Activated T-cell treated with anti-CD3 and anti-CD28 coated beads for 4 hours (primary cell): ENCODE measurements at regions not wholly inside any gene's neighbourhood (a gene's known extent, or its start where the extent isn't known, plus 50 kb on each side); places are given as distances from the start of the nearest gene placed in this dataset.
"Not testable (repeated sequence)": the region's sequence is repeated elsewhere in the genome, so short reads cannot be mapped to it uniquely, and the experiment has no call there.

ENCODE experiments used
- DNase-seq: peaks from one replicate; pipeline ENCODE4 v3.0.0-alpha.2; 2020

DNA sequence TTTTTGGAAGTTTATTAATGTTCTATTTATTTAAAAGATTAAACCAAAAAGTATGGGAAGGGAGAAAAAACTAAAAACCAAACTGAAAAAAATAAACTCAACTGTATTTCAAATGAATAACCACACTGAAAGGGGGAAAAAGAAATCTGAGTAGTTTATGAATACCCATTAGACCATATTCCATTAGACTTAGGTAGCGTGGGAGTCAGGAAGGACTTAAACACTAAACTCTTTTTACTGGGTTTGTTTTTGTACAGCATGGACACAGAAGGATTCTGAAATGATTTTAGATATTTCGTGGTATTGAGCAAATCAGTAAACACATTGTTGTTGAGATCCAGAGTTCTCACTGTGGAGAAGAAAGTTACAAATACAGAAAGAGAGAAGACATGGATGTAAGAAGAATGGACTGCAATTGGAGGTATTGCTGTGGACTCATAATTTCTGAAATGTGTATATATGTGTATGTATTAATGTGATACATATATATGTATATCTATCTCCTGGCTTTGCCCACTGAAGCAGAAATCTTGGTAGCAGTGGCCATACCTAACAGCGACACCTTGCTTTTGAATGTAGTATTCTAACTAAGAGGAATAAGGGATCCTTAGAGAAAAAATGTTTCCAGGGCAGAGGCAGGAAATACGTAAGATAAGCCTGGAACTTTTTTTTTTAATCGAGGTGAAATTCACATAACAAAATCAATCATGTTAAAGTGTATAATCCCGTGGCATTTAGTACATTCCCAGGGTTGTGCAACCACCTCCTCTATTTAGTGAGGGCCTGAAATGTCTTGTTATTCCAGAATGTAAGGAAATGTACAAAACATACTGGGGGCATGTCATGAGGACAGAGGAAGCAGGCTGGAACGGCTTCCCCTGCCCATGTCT lies 228.8 kb downstream of the SMARCA2 start:
- no peak for DNase-seq

DNA sequence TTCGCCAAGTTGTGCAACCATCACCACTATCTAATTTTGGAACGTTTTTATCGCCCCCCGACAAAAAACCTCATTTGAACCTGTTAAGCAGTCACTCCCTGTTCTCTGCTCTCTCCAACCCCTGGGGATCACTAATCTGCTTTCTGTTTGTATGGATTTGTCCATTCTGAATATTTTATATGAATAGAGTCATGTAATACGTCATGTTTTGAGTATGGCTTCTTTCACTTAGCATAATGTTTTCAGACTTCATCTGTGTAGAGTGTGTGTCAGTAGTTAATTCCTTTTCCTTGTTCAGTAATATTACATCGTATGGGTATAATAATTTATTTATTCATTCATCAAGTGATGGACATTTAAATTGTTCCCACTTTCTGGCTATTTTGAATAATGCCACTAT lies 232.2 kb downstream of the SMARCA2 start:
- DNase-seq: no peak

DNA sequence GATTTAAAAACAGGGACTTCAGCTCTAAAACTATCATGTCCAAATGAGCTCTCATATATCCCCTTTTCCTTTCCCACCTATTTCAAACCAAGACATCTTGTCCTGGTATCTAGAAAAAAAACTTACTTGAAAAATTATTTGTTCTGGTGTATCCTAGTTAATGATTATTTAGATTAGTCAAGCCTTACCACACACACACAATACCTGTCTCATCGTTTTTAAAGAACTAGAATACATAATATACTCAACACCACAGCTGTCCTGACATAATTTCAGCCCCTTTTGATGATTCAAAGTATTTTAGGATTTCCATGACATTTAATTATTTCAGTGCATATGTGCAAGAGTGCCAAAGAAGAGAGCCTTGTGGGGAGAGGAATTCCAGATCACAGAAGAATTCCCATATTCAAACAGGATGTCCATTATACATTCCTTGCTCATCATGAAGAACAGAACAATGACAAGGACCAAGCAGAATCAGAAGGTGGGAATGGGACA lies 233.7 kb downstream of the SMARCA2 start:
- DNase-seq: no peak

DNA sequence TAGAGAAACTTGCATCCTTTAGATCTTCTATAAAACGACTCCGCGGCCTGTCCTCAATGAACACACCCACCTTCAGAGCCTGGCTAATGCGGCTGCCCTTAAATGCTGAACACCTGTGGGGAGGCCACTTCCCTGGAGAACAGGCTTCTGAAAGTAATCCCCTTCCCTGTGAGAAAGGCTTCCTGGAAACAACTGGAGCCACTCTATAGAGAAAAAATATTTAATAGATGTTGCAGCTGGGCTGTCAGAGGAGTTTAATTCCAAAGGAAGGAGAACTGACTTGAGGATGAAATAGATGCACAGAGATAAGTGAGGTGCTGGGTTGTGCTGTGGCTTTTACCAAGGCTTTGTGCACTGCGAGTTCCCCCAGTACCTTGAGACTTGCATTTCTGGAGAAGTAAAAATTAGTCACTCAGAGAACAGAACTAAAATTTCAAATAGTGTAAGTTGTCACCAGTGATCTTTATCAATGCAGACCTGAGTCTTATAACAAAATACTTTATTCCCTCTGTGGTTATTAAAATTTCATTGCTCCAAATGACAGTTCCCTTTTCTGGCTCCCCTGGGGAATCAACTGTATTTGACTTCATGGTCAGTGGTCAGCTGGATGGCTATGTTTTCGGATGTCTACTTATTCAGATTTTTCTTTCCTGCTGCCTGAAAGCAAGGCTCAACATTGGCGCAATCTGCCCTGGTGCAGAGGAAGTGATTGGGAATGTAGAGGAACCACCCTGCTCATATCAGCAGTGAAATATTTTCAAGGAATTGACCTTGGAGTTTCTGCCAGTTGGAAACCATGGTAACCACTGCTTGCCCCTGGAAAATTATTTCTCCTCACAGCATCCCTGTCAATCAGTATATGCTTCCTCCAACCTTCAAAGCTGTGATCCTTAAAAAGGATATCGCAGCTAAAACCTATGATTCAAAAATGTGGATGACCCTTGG lies 238.8 kb downstream of the SMARCA2 start:
- DNase-seq: no peak

DNA sequence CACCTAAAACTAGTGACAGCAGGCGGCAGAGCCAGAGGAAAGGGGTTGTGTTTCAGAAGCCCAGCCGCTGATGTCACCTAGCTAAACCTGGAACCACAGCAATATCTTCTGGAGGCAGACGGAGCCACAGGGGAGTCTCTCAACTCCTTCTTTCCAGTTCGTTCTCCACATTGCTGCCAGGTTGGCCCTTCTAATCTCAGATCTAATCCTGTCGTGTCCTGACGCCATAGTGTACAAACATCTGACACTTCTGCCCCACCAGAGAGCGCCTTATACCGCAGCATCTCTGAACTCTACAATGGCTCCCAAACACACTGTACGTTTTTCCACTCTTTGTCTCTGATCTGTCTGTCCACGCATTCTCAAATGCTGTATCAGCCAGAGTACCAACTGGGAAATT lies 240.0 kb downstream of the SMARCA2 start:
- DNase-seq: no peak

- no peak for DNase-seq
These were observed 242.2 kb downstream of the SMARCA2 start for GRCh38 chr9:2257248-2257929.

DNA sequence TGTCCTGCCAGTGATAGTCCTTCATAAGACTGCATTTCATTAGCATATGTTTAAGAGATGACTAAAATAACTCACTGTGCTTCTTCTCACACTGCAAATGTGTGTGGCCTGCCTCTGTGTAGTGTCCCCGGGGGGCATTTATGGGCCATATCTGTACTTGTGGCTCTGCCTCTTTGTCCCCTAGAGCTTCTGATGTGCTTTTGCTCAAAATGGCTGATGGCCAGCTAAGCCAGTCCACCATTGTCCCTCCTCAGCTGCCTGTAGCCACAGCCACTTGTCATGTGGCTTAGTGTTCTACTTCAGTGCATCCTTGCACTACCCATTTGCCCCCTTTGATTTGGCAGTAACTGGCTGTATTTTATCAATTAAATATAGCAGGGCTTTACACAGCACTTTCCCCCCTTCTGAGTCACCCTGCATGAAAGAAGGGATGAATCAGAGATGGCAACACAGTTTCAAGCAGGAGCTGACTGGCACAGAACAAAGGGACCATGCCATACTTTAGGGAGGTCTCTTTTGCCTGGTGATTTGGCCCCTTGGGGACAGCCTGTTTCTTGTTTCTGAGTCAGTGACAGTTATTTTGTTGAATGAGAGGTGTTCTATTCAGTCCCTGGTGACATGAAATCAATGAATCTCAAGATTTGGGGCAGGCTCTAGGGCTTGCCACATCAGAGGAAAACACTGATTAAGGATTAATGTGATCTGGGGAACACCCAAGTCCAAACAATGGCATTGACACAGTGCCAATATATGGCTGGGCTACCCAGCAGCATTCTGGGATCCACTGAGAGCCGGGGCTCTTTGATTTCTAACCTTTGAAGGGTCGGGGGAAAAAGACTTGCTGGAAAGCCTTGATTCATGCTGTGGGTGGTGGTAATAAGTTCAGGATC lies 245.5 kb downstream of the SMARCA2 start:
- DNase-seq: no peak

DNA sequence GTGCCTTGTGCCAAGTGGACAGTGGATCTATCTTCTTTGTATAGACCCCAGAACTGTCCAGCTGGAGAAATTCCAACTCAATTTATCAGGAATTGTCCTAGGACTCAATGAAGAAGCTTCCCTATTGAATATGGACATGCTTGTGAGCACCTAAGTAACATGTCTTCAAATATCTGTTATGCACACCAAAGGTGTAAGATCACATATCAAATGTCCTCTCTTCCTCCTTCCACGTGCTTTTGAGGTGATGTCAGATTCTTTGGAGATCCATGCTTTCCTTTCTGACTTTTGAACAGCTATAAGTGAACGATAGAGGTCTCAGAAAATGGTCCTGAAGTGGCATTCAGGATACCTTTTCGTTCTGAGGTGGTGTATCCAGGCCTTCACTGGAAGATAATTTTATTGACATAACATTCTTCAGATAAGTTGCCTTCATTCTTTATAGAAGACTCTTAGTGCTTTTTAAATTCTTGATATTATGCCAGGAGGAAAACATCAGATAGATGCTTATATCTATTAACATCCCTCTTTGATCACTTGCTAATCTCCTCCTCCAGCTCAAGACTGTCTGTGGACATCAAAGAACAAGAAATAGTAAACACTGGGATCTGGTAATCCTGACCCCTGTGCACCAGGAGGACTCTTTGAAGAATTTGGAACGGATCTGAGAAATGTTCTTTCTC lies 246.4 kb downstream of the SMARCA2 start:
- DNase-seq: no peak

DNA sequence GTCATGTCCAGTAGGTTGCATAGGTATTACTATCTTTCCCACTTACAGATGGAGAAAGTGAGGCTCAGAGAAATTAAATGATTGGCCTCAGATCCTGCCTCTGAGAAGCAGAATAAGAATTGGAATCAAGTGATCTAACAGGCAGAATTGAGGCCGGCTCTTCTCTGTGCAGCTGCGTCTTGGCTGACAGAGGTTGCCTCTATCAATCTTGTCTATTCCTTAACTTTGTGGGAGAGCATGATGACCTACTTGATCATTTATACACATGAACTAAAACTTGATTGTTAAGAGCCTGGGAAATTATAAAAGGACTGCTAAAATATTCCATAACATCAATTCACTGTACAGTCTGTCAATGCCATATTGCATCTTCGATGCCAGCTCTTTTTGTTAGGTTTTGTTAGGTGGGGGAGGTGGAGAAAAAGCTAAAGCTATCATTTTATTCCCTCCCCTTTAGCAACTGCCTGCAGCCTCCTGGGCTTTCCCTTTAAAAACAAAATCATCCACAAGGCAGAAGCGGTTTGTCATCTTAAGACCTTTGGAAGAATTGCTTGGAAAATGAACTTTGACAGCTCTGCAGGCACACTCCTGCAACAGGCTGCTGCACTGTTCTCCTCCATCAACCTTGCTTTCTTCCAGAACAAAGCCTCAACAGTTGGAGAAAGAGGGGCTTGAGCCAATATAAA lies 247.4 kb downstream of the SMARCA2 start:
- DNase-seq: no peak

GRCh38 chr9:2263111-2263510 lies 248.0 kb downstream of the SMARCA2 start:
- DNase-seq: no peak

- no peak for DNase-seq
These were observed 248.5 kb downstream of the SMARCA2 start for GRCh38 chr9:2263665-2264064.

- no peak for DNase-seq
These were observed 248.9 kb downstream of the SMARCA2 start for GRCh38 chr9:2264081-2264480.

DNA sequence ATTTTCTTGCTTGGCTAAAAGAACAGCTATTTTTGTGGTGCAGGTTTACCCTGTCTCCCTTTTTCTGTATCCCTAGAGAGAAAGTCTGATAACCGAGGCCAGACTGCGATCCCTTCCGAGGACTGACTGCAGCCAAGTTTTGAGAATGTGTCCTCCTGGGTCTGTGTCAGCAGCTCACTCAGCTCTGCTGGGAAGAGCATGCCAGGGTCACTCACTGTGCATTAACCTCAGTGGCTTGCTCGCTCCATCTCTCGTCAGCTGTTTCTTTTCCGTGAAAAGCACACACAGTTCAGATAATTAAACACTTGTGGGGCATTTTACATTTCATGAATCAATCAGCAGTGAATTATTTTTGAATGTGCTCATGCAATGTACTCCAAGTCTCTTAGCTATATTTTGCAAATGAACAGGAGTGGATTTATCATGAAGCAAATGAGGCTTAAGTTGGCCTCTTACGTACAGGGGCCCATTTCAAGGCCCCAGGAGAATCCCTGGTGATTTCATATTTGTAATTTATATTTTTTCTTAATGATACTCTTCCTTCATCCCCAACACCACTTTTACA lies 252.1 kb downstream of the SMARCA2 start:
- no peak for DNase-seq

- no peak for DNase-seq
These were observed 254.6 kb downstream of the SMARCA2 start for GRCh38 chr9:2269778-2270177.

GRCh38 chr9:2270565-2270964 lies 255.4 kb downstream of the SMARCA2 start:
- DNase-seq: no peak

DNA sequence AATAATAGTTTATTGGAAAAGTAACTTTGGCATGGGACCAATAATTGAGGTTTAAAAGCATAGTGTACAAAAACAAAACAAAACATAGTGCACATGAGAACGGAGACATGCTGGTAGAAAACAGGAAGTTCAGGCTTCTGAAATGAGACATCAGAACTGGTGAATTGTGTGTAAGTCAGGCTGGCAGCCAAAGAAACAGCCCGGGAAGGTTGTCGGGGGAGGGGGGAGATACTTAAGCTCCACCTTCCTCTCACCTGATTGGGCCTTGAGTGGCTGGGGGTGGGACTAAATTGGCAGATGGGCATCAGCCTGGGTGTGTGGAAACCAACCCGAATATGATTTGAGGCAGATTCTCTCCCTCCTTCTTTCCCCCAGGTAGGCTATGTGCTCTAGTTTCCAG lies 256.3 kb downstream of the SMARCA2 start:
- DNase-seq: no peak

DNA sequence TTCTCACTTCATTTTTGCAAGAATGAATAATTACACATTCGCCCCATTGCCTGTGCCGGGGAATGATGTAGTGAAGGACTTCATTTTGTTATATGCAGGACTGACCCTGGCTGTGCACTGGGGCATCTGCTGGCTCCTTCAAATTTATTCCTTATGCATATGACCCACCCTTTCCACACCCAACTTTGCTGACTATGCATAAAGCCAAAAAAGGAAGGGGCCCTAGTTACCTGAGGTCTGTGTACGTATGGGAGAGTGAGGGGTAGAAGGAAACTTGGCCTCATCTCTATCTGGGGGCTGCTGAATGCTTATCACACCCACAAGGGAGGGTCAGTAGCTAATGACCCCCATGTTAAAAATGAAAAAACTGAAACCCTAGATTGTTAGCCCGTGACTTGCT lies 259.6 kb downstream of the SMARCA2 start:
- no peak for DNase-seq

DNA sequence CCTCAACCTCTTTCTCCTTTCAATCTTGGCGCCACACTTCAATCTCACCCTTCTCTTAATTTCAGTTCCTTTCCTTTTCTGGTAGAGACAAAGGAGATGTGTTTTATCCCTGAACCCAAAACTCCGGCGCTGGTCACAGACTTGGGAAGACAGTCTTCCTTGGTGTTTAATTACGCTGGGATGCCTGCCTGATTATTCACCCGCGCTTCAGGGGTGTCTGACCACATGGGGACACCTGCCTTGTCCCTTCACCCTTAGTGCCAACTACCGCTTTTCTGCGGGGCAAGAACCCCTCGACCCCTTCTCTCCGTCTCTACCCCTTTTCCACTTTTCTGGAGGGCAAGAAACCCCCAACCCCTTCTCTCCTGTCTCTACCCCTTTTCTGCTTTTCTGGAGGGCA lies 261.1 kb downstream of the SMARCA2 start:
- DNase-seq: no peak

DNA sequence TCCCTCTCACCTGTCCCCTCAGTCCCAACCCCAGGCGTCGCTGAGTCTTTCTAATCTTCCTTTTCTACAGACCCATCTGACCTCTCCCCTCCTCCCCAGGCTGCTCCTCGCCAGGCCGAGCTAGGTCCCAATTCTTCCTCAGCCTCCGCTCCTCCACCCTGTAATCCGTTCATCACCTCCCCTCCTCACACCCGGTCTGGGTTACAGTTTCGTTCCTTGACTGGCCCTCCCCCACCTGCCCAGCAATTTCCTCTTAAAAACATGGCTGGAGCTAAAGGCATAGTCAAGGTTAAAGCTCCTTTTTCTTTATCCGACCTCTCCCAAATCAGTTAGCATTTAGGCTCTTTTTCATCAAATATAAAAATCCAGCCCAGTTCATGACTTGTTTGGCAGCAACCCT lies 262.0 kb downstream of the SMARCA2 start:
- not testable (repeated sequence) for DNase-seq

- DNase-seq: not testable (repeated sequence)
These were observed 262.5 kb downstream of the SMARCA2 start for GRCh38 chr9:2277644-2278043.
